ENCODE measurements at regions not wholly inside any gene's neighbourhood (a gene's known extent, or its start where the extent isn't known, plus 50 kb on each side); places are given as distances from the start of the nearest gene placed in this dataset.

GRCh38 chr6:94227741-94228140, 808.4 kb upstream of the EPHA7 start:
- TF ChIP-seq CTCF (IDR thresholded peaks at IDR 0.05): no peak
- no peak for TF ChIP-seq EZH2 (IDR thresholded peaks at IDR 0.05; ENCODE audit: borderline replicate concordance, insufficient read depth, low read depth, low read length, poor library complexity, severe bottlenecking)

Data from B cell (primary cell).